Heart left ventricle (tissue), 13 donors: ENCODE measurements at regions not wholly inside any gene's neighbourhood (a gene's known extent, or its start where the extent isn't known, plus 50 kb on each side); places are given as distances from the start of the nearest gene placed in this dataset.

Experiments
- CTCF ChIP-seq, 12 donors: fragments of 200-600 bp; sonication (generic) in 4 of 12; IDR thresholded peaks; one replicate each; pipeline versions ENCODE4 v1.5.0 to v1.8.0; 2018 to 2022; ENCODE audit warnings: antibody characterized with exemption in 12 of 12, mild to moderate bottlenecking in 5 of 12
- POLR2A ChIP-seq, 2 donors: fragments of 450-650 bp; IDR thresholded peaks; one replicate each; pipeline ENCODE4 v1.6.1; 2017; ENCODE audit warnings: antibody characterized with exemption in 2 of 2, mild to moderate bottlenecking in 2 of 2, moderate library complexity in 2 of 2
- donor health status: ischemic (EF 13 %, LVEDD 7.1; RV severe dilation, severe dysfunction).
- donor health status: DM: no; HTN: yes; CAD: no.
- donor health status: DM: no; HTN: no; CAD: no.
- donor health status: ischemic (EF 25% LVEDD 6.9; RV normal size, moderate dysfunction).
- donor health status: ischemic (EF 25% LVEDD 5.7; RV mildly dilated, moderate dysfunction).
- donor health status: ischemic (EF 35%, LVEDD 5.7; RV mildly dilated, moderate dysfunction).
- donor health status: nonischemic (EF 11% LVEDD 7.7; RV severe dilation, severe dysfunction).
- donor health status: DM: yes; HTN: yes; CAD: no.
- donor health status: PGD.
- donor health status: ischemic (EF 29% LVEDD 5.4; RV normal size, mild dysfunction).
- donor health status: nonischemic (EF 23%, LVEDD 6.1; RV moderate dilation, normal function).

- TF ChIP-seq CTCF (IDR thresholded peaks at IDR 0.05) = no peak
- TF ChIP-seq POLR2A (IDR thresholded peaks at IDR 0.05) = no peak
These were observed 75.9 kb upstream of the CRY1 start for GRCh38 chr12:107169200-107169599.
